Muscle layer of duodenum (tissue), 2 donors: ENCODE measurements at regions not wholly inside any gene's neighbourhood (a gene's known extent, or its start where the extent isn't known, plus 50 kb on each side); places are given as distances from the start of the nearest gene placed in this dataset.
A peak's percentile ranks its signal among the peaks of the same experiment; 100 is the strongest.

Experiments
- H3K27ac ChIP-seq: one replicate; pipeline ENCODE4 v1.7.0; 2013; ENCODE audit warnings: mild to moderate bottlenecking, low read length
- H3K27me3 ChIP-seq: one replicate; pipeline ENCODE4 v1.7.0; 2013; ENCODE audit warnings: low read depth, mild to moderate bottlenecking, control low read depth, low read length
- H3K36me3 ChIP-seq, 2 donors: one replicate each; pipeline ENCODE4 v1.7.0; 2013; ENCODE audit warnings: low read length in 2 of 2, control low read depth in 1 of 2, mild to moderate bottlenecking in 1 of 2; ENCODE audit not compliant: insufficient read depth in 2 of 2, control insufficient read depth in 1 of 2
- H3K4me1 ChIP-seq, 2 donors: one replicate each; pipeline ENCODE4 v1.7.0; 2013; ENCODE audit warnings: low read length in 2 of 2, mild to moderate bottlenecking in 2 of 2, control low read depth in 1 of 2, moderate library complexity in 1 of 2; ENCODE audit not compliant: insufficient read depth in 2 of 2, control insufficient read depth in 1 of 2
- H3K4me3 ChIP-seq, 2 donors: one replicate each; pipeline ENCODE4 v1.7.0; 2013; ENCODE audit warnings: low read length in 2 of 2, low read depth in 1 of 2, mild to moderate bottlenecking in 1 of 2
- H3K9me3 ChIP-seq, 2 donors: one replicate each; pipeline ENCODE4 v1.7.0; 2013; ENCODE audit warnings: low read length in 2 of 2, control low read depth in 1 of 2, mild to moderate bottlenecking in 1 of 2; ENCODE audit not compliant: control insufficient read depth in 1 of 2
- donor health status: healthy.

- Histone ChIP-seq H3K9me3 (no peaks in the 10 kb centered on the region), H3K27ac (no peak overlapping the region), H3K27me3 (no peaks in the 10 kb centered on the region), H3K4me3 (no peak overlapping the region), H3K36me3 (no peaks in the 10 kb centered on the region), H3K4me1 (peaks cover 0 to 11% of the 10 kb centered on the region in 2 donors)
These were observed 349.2 kb upstream of the HSF2 start for GRCh38 chr6:122050242-122050755.

- Histone ChIP-seq H3K36me3 (no peaks in the 10 kb centered on the region), H3K27me3 (no peaks in the 10 kb centered on the region), H3K4me3 (no peak overlapping the region), H3K4me1 (peaks cover 0 to 13% of the 10 kb centered on the region in 2 donors), H3K27ac (no peak overlapping the region), H3K9me3 (no peaks in the 10 kb centered on the region)
These were observed 347.0 kb upstream of the HSF2 start for GRCh38 chr6:122052346-122052900.

DNA sequence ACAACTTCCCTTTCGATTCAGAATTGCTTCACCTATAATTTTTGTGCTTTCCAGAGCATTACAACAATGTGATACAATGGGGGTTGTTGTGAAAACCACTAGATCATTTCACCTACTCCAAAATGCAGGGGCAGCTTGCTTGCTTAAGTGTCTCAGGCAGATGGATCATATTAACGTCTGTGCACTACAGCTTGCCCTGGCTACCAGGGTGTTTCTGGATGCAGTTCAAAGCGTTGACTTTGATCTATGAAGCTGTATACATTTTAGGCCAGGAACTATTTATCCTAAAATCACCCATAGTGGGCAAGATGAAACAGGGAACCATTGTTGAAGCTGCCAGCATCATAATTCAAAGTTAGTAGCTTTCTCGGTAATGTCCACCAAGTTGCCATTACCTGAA lies 339.5 kb upstream of the HSF2 start:
- Histone ChIP-seq H3K27ac (no peak overlapping the region), H3K27me3 (no peaks in the 10 kb centered on the region), H3K36me3 (no peaks in the 10 kb centered on the region), H3K9me3 (no peaks in the 10 kb centered on the region), H3K4me3 (no peak overlapping the region), H3K4me1 (peaks cover 0 to 24% of the 10 kb centered on the region in 2 donors)

GRCh38 chr6:122061855-122062254 lies 337.6 kb upstream of the HSF2 start:
- Histone ChIP-seq H3K27ac (no peak overlapping the region), H3K4me1 (peaks cover 0 to 18% of the 10 kb centered on the region in 2 donors), H3K36me3 (no peaks in the 10 kb centered on the region), H3K9me3 (no peaks in the 10 kb centered on the region), H3K4me3 (no peak overlapping the region), H3K27me3 (no peaks in the 10 kb centered on the region)

DNA sequence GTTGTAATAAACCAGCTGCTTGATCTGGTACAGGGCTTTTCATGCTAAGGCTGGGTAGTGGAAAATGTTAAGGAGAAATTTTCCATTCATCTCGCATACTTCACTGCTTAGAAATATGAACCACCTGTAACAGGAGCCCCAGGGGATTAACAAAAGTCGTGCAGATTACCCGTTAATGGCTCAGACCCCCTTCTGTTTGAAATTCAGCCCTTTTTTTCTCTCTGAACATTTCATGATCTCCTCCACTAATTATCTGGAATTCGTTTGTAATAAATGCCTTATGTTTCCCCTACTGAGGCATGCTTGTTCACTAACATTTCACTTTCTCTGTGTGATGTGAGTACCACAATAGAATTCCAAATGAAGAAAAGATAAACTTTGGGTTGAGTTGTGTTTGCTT lies 336.4 kb upstream of the HSF2 start:
- H3K4me1 ChIP-seq: peaks cover 0 to 18% of the 10 kb centered on the region in 2 donors
- H3K27me3 ChIP-seq: no peaks in the 10 kb centered on the region
- no peak overlapping the region for H3K4me3 ChIP-seq
- H3K36me3 ChIP-seq: no peaks in the 10 kb centered on the region
- H3K9me3 ChIP-seq: no peaks in the 10 kb centered on the region
- peak overlapping the region; percentile 7 for H3K27ac ChIP-seq

GRCh38 chr6:122063761-122064160 lies 335.7 kb upstream of the HSF2 start:
- H3K4me3 ChIP-seq: no peak overlapping the region
- H3K27ac ChIP-seq: no peak overlapping the region
- H3K9me3 ChIP-seq: no peaks in the 10 kb centered on the region
- peaks cover 0 to 18% of the 10 kb centered on the region in 2 donors for H3K4me1 ChIP-seq
- no peaks in the 10 kb centered on the region for H3K27me3 ChIP-seq
- no peaks in the 10 kb centered on the region for H3K36me3 ChIP-seq

DNA sequence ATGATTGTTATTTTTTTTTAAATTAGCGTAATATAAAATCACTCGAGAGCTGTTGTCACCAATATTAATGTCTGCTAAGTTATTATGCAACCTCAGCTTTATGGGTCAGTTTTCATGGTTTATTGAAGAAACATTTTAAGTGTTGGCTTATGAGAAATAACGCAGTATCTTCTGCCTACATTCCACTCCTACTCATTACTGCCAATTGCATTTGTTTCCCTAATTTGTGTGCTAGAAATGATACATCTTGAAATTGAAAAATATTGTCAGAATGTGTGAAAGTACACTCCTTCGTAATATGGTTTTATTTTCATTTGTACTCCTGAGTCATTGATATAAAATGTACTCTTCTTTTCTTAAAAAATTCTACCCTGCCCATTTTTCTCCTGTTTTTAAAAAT lies 333.3 kb upstream of the HSF2 start:
- Histone ChIP-seq H3K4me1 (peaks cover 0 to 13% of the 10 kb centered on the region in 2 donors), H3K4me3 (no peak overlapping the region), H3K9me3 (no peaks in the 10 kb centered on the region), H3K27ac (no peak overlapping the region), H3K36me3 (no peaks in the 10 kb centered on the region), H3K27me3 (no peaks in the 10 kb centered on the region)

DNA sequence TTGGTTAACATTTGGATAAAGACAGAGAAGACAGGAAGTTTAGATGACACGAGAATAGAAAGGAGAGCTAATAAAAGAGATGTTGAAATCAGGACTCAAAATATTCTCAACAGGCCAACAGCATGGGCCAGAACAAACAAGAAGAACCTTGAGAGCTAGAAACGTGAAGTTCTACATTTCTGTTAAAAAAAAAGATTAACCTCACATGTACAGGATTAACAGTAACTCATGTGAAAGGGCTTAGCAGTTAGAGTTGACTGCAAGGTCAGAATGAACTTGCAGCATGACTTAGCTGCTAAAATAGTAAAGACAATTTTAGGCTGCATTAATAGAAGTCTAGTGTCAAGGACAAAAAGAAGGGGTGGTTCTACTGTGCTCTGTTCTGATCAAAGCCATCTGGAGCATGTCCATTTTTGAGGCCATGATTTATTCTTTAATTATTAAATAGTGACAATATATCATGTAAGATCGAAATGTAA lies 331.1 kb upstream of the HSF2 start:
- Histone ChIP-seq H3K27me3 (no peaks in the 10 kb centered on the region), H3K36me3 (no peaks in the 10 kb centered on the region), H3K4me3 (no peak overlapping the region), H3K4me1 (no peaks in the 10 kb centered on the region), H3K27ac (no peak overlapping the region), H3K9me3 (no peaks in the 10 kb centered on the region)

GRCh38 chr6:122069932-122070331 lies 329.5 kb upstream of the HSF2 start:
- Histone ChIP-seq H3K4me1 (no peaks in the 10 kb centered on the region), H3K27ac (no peak overlapping the region), H3K9me3 (no peaks in the 10 kb centered on the region), H3K4me3 (no peak overlapping the region), H3K27me3 (no peaks in the 10 kb centered on the region), H3K36me3 (no peaks in the 10 kb centered on the region)

GRCh38 chr6:122072014-122072647 lies 327.3 kb upstream of the HSF2 start:
- Histone ChIP-seq H3K27me3 (no peaks in the 10 kb centered on the region), H3K36me3 (no peaks in the 10 kb centered on the region), H3K9me3 (no peaks in the 10 kb centered on the region), H3K27ac (no peak overlapping the region), H3K4me3 (no peak overlapping the region), H3K4me1 (peaks cover 0 to 7% of the 10 kb centered on the region in 2 donors)

DNA sequence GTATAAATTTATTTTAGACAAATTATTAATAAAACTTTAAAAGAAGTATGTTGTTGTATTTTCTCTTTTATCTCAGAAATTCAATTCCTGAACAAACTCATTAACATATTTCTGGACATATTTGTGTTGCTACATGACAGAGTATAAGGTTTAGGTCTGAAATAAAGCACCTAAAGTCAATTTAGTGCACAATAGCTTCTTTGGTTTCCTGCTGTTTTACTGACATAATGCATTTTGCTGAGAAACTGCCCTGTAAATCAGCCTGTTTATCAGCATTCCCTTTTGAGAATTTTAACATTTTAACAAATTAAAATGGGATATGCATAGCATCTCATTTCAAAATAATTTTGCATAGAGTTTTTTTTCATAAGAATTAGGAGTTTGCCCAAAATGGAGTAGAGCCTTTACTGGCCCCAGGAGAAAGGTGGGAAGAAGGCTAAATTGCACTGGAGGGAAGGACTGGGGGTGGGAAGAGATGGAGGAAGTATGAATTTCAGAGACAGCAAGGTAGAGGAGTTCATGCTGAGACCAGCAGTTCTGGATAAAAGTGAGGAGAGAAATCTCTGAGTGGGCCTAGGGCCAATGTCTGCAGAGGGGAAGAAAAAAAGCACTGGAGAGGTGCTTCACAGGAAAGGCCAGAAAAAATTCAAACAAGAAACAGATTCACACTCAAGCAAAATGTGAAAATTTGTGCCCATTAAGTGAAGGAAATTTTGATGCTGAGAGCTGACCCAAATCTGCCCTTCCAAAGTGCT lies 324.2 kb upstream of the HSF2 start:
- H3K27me3 ChIP-seq: no peaks in the 10 kb centered on the region
- no peaks in the 10 kb centered on the region for H3K9me3 ChIP-seq
- H3K36me3 ChIP-seq: no peaks in the 10 kb centered on the region
- no peak overlapping the region for H3K27ac ChIP-seq
- peaks cover 0 to 7% of the 10 kb centered on the region in 2 donors for H3K4me1 ChIP-seq
- no peak overlapping the region for H3K4me3 ChIP-seq
